ENCODE measurements at regions not wholly inside any gene's neighbourhood (a gene's known extent, or its start where the extent isn't known, plus 50 kb on each side); places are given as distances from the start of the nearest gene placed in this dataset.

GRCh38 chr20:40251284-40251932 is 437.6 kb downstream of the MAFB start:
- H3K36me3 ChIP-seq (replicated peaks in 1 of 2; ENCODE audit: control insufficient read depth in 2 of 2, insufficient read depth in 2 of 2, low read length in 2 of 2): no peaks in the 10 kb centered on the region
- no peak for DNase-seq (ENCODE audit: low spot score)

GRCh38 chr20:40249805-40250204 is 439.2 kb downstream of the MAFB start:
- no peak overlapping the region for H4K91ac ChIP-seq (ENCODE audit: low read depth, low read length, poor library complexity)

More at GRCh38 chr20:40251284-40251932, 437.6 kb downstream of the MAFB start:
- WGBS, 2 donors (ENCODE audit: extremely low coverage in 2 of 2, insufficient read length in 2 of 2, insufficient replicate concordance in 1 of 2): no CpG with 5 or more reads among the region's 9 CpGs
- Histone ChIP-seq H3K9ac (ENCODE audit: low read depth, low read length, poor library complexity) (no peak overlapping the region), H3K79me1 (ENCODE audit: low read depth, low read length) (no peaks in the 10 kb centered on the region), H3K23ac (ENCODE audit: low read depth, low read length, poor library complexity) (no peak overlapping the region), H2BK15ac (ENCODE audit: low read length) (no peak overlapping the region), H3K18ac (ENCODE audit: low read length) (no peak overlapping the region), H2AFZ (ENCODE audit: low read length) (no peak overlapping the region), H2AK5ac (ENCODE audit: low read depth, low read length) (no peak overlapping the region), H2BK5ac (ENCODE audit: low read length) (no peak overlapping the region), H3K27me3 (ENCODE audit: control insufficient read depth in 3 of 3, insufficient read depth in 3 of 3, low read depth in 1 of 3, low read length in 3 of 3) (no peaks in the 10 kb centered on the region), H3K27ac (replicated peaks; ENCODE audit: low read length) (no peak overlapping the region), H2BK12ac (ENCODE audit: low read length) (no peak overlapping the region), H4K8ac (ENCODE audit: low read depth, low read length) (no peak overlapping the region), H3K4ac (ENCODE audit: low read length) (no peak overlapping the region), H3K9me3 (replicated peaks in 1 of 2; ENCODE audit: control insufficient read depth in 2 of 2, insufficient read depth in 1 of 2, low read depth in 1 of 2, low read length in 2 of 2) (peaks cover 0 to 4% of the 10 kb centered on the region in 2 donors), H3K14ac (ENCODE audit: low read length) (no peak overlapping the region), H4K91ac (ENCODE audit: low read depth, low read length, poor library complexity) (no peak overlapping the region), H3K4me1 (ENCODE audit: control insufficient read depth in 2 of 2, insufficient read depth in 1 of 2, low read depth in 1 of 2, low read length in 2 of 2) (no peaks in the 10 kb centered on the region), H3K4me3 (ENCODE audit: low read length in 2 of 2) (peak overlapping the region in 1 of 2 donors; percentile 48), H2BK120ac (ENCODE audit: low read depth, low read length) (no peak overlapping the region), H3K4me2 (ENCODE audit: insufficient read depth, low read length, poor library complexity, severe bottlenecking) (no peak overlapping the region)

GRCh38 chr20:40245829-40246228 is 443.2 kb downstream of the MAFB start:
- H3K79me1 ChIP-seq (ENCODE audit: low read depth, low read length): no peaks in the 10 kb centered on the region

More at GRCh38 chr20:40249805-40250204, 439.2 kb downstream of the MAFB start:
- Histone ChIP-seq H3K23ac (ENCODE audit: low read depth, low read length, poor library complexity) (no peak overlapping the region), H3K9me3 (replicated peaks in 1 of 2; ENCODE audit: control insufficient read depth in 2 of 2, insufficient read depth in 1 of 2, low read depth in 1 of 2, low read length in 2 of 2) (peaks cover 0 to 4% of the 10 kb centered on the region in 2 donors), H3K4me1 (ENCODE audit: control insufficient read depth in 2 of 2, insufficient read depth in 1 of 2, low read depth in 1 of 2, low read length in 2 of 2) (no peaks in the 10 kb centered on the region), H3K4me3 (ENCODE audit: low read length in 2 of 2) (no peak overlapping the region), H4K8ac (ENCODE audit: low read depth, low read length) (no peak overlapping the region), H3K18ac (ENCODE audit: low read length) (no peak overlapping the region), H2BK5ac (ENCODE audit: low read length) (no peak overlapping the region), H2AFZ (ENCODE audit: low read length) (no peak overlapping the region), H2BK120ac (ENCODE audit: low read depth, low read length) (no peak overlapping the region), H3K14ac (ENCODE audit: low read length) (no peak overlapping the region), H3K36me3 (replicated peaks in 1 of 2; ENCODE audit: control insufficient read depth in 2 of 2, insufficient read depth in 2 of 2, low read length in 2 of 2) (no peaks in the 10 kb centered on the region), H3K4me2 (ENCODE audit: insufficient read depth, low read length, poor library complexity, severe bottlenecking) (no peak overlapping the region), H2BK12ac (ENCODE audit: low read length) (no peak overlapping the region), H2AK5ac (ENCODE audit: low read depth, low read length) (no peak overlapping the region), H3K9ac (ENCODE audit: low read depth, low read length, poor library complexity) (no peak overlapping the region), H3K27ac (replicated peaks; ENCODE audit: low read length) (no peak overlapping the region), H2BK15ac (ENCODE audit: low read length) (no peak overlapping the region), H3K4ac (ENCODE audit: low read length) (no peak overlapping the region), H3K79me1 (ENCODE audit: low read depth, low read length) (no peaks in the 10 kb centered on the region), H3K27me3 (ENCODE audit: control insufficient read depth in 3 of 3, insufficient read depth in 3 of 3, low read depth in 1 of 3, low read length in 3 of 3) (no peaks in the 10 kb centered on the region)
- DNase-seq (ENCODE audit: low spot score): no peak
- no CpG with 5 or more reads among the region's 3 CpGs for WGBS, 2 donors (ENCODE audit: extremely low coverage in 2 of 2, insufficient read length in 2 of 2, insufficient replicate concordance in 1 of 2)

GRCh38 chr20:40244286-40244685 is 444.8 kb downstream of the MAFB start:
- no peak overlapping the region for H3K18ac ChIP-seq (ENCODE audit: low read length)
- H2BK12ac ChIP-seq (ENCODE audit: low read length): no peak overlapping the region
- no peak overlapping the region for H3K14ac ChIP-seq (ENCODE audit: low read length)
- no peak overlapping the region for H4K91ac ChIP-seq (ENCODE audit: low read depth, low read length, poor library complexity)
- H3K36me3 ChIP-seq (replicated peaks in 1 of 2; ENCODE audit: control insufficient read depth in 2 of 2, insufficient read depth in 2 of 2, low read length in 2 of 2): no peaks in the 10 kb centered on the region
- WGBS, 2 donors (ENCODE audit: extremely low coverage in 2 of 2, insufficient read length in 2 of 2, insufficient replicate concordance in 1 of 2): 100% methylated on average over 2 of the region's 4 CpGs
- no peaks in the 10 kb centered on the region for H3K79me1 ChIP-seq (ENCODE audit: low read depth, low read length)
- H2BK120ac ChIP-seq (ENCODE audit: low read depth, low read length): no peak overlapping the region
- H2BK15ac ChIP-seq (ENCODE audit: low read length): no peak overlapping the region
- no peaks in the 10 kb centered on the region for H3K27me3 ChIP-seq (ENCODE audit: control insufficient read depth in 3 of 3, insufficient read depth in 3 of 3, low read depth in 1 of 3, low read length in 3 of 3)
- H2AFZ ChIP-seq (ENCODE audit: low read length): no peak overlapping the region
- H2AK5ac ChIP-seq (ENCODE audit: low read depth, low read length): no peak overlapping the region
- H3K9me3 ChIP-seq (replicated peaks in 1 of 2; ENCODE audit: control insufficient read depth in 2 of 2, insufficient read depth in 1 of 2, low read depth in 1 of 2, low read length in 2 of 2): no peaks in the 10 kb centered on the region
- H3K9ac ChIP-seq (ENCODE audit: low read depth, low read length, poor library complexity): no peak overlapping the region
- H3K4me2 ChIP-seq (ENCODE audit: insufficient read depth, low read length, poor library complexity, severe bottlenecking): no peak overlapping the region
- no peak overlapping the region for H3K27ac ChIP-seq (replicated peaks; ENCODE audit: low read length)
- H3K4ac ChIP-seq (ENCODE audit: low read length): no peak overlapping the region
- no peak for DNase-seq (ENCODE audit: low spot score)
- no peak overlapping the region for H3K23ac ChIP-seq (ENCODE audit: low read depth, low read length, poor library complexity)
- no peak overlapping the region for H4K8ac ChIP-seq (ENCODE audit: low read depth, low read length)
- H3K4me1 ChIP-seq (ENCODE audit: control insufficient read depth in 2 of 2, insufficient read depth in 1 of 2, low read depth in 1 of 2, low read length in 2 of 2): no peaks in the 10 kb centered on the region
- H3K4me3 ChIP-seq (ENCODE audit: low read length in 2 of 2): no peak overlapping the region
- no peak overlapping the region for H2BK5ac ChIP-seq (ENCODE audit: low read length)

More at GRCh38 chr20:40245829-40246228, 443.2 kb downstream of the MAFB start:
- Histone ChIP-seq H2BK5ac (ENCODE audit: low read length) (no peak overlapping the region), H3K4me3 (ENCODE audit: low read length in 2 of 2) (no peak overlapping the region), H2BK15ac (ENCODE audit: low read length) (no peak overlapping the region), H3K18ac (ENCODE audit: low read length) (no peak overlapping the region), H3K4me1 (ENCODE audit: control insufficient read depth in 2 of 2, insufficient read depth in 1 of 2, low read depth in 1 of 2, low read length in 2 of 2) (no peaks in the 10 kb centered on the region), H2AFZ (ENCODE audit: low read length) (no peak overlapping the region), H3K9me3 (replicated peaks in 1 of 2; ENCODE audit: control insufficient read depth in 2 of 2, insufficient read depth in 1 of 2, low read depth in 1 of 2, low read length in 2 of 2) (no peaks in the 10 kb centered on the region), H3K9ac (ENCODE audit: low read depth, low read length, poor library complexity) (no peak overlapping the region), H3K27ac (replicated peaks; ENCODE audit: low read length) (no peak overlapping the region), H3K4ac (ENCODE audit: low read length) (no peak overlapping the region), H2AK5ac (ENCODE audit: low read depth, low read length) (no peak overlapping the region), H2BK120ac (ENCODE audit: low read depth, low read length) (no peak overlapping the region), H4K91ac (ENCODE audit: low read depth, low read length, poor library complexity) (no peak overlapping the region), H3K36me3 (replicated peaks in 1 of 2; ENCODE audit: control insufficient read depth in 2 of 2, insufficient read depth in 2 of 2, low read length in 2 of 2) (no peaks in the 10 kb centered on the region), H4K8ac (ENCODE audit: low read depth, low read length) (no peak overlapping the region), H3K14ac (ENCODE audit: low read length) (no peak overlapping the region), H2BK12ac (ENCODE audit: low read length) (no peak overlapping the region), H3K23ac (ENCODE audit: low read depth, low read length, poor library complexity) (no peak overlapping the region), H3K27me3 (ENCODE audit: control insufficient read depth in 3 of 3, insufficient read depth in 3 of 3, low read depth in 1 of 3, low read length in 3 of 3) (no peaks in the 10 kb centered on the region), H3K4me2 (ENCODE audit: insufficient read depth, low read length, poor library complexity, severe bottlenecking) (no peak overlapping the region)
- no peak for DNase-seq (ENCODE audit: low spot score)

Measured in neuronal stem cell (in vitro differentiated cells).